ENCODE measurements at regions not wholly inside any gene's neighbourhood (a gene's known extent, or its start where the extent isn't known, plus 50 kb on each side); places are given as distances from the start of the nearest gene placed in this dataset.

- no peak overlapping the region for H3K4me3 ChIP-seq (replicated peaks; ENCODE audit: low read depth, low read length)
- DNase-seq (ENCODE audit: low read depth): no peak
- TF ChIP-seq, protein P1, sequence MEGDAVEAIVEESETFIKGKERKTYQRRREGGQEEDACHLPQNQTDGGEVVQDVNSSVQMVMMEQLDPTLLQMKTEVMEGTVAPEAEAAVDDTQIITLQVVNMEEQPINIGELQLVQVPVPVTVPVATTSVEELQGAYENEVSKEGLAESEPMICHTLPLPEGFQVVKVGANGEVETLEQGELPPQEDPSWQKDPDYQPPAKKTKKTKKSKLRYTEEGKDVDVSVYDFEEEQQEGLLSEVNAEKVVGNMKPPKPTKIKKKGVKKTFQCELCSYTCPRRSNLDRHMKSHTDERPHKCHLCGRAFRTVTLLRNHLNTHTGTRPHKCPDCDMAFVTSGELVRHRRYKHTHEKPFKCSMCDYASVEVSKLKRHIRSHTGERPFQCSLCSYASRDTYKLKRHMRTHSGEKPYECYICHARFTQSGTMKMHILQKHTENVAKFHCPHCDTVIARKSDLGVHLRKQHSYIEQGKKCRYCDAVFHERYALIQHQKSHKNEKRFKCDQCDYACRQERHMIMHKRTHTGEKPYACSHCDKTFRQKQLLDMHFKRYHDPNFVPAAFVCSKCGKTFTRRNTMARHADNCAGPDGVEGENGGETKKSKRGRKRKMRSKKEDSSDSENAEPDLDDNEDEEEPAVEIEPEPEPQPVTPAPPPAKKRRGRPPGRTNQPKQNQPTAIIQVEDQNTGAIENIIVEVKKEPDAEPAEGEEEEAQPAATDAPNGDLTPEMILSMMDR (IDR thresholded peaks at IDR 0.05; ENCODE audit: low read length, missing control alignments): no peak
Observed at GRCh38 chr6:40038626-40039025, 104.4 kb upstream of the MOCS1 start.

GRCh38 chr6:40037271-40037670 is 103.0 kb upstream of the MOCS1 start:
- DNase-seq (ENCODE audit: low read depth): no peak
- TF ChIP-seq, protein P1 (IDR thresholded peaks at IDR 0.05; ENCODE audit: low read length, missing control alignments): no peak

DNA sequence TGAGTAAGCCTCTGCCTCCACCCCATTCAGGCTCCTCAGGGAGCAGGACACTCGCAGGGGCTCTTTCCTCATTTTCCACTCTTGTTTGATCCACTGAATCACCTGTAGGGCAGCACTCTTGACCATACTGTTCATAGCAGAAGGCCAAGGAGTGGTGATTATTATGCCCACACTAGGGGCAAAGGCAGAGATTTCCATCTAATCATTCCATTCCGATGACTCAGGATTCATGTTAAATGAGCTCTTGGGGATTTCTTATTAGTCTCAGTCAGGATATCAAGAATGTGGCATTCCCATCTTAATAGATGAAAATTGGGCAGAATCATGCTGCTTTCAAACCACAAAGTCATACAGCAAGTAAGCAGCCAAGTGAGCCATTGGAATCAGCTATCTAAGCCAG is 101.9 kb upstream of the MOCS1 start:
- TF ChIP-seq, protein P1 (IDR thresholded peaks at IDR 0.05; ENCODE audit: low read length, missing control alignments): no peak
- no peak for DNase-seq (ENCODE audit: low read depth)
- no peak overlapping the region for H3K4me3 ChIP-seq (replicated peaks; ENCODE audit: low read depth, low read length)

More at GRCh38 chr6:40037271-40037670, 103.0 kb upstream of the MOCS1 start:
- H3K4me3 ChIP-seq (replicated peaks; ENCODE audit: low read depth, low read length): no peak overlapping the region

DNA sequence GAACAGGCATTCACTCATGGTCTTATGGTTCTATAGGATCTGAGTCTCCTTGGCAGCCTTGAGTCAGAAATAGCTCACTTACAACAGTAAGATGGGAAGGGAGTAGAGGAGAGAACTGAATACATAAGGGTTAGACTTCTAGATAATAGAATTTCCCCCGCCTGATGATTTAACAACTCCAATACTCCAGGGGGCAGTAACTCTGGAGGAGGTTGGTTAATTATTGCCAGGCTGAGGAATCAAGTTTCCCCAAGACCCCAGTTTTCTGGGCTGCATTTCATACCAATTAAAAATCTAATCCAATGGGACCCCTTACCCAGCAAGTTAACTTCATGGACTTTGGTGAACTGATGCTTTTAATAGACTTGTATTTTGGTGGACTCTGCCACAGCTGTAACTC is 94.2 kb upstream of the MOCS1 start:
- no peak for DNase-seq (ENCODE audit: low read depth)

GRCh38 chr6:40022867-40023266 is 88.6 kb upstream of the MOCS1 start:
- DNase-seq (ENCODE audit: low read depth): no peak
- no peak overlapping the region for H3K4me3 ChIP-seq (replicated peaks; ENCODE audit: low read depth, low read length)

More for the DNA sequence above, 94.2 kb upstream of the MOCS1 start:
- TF ChIP-seq, protein P1 (IDR thresholded peaks at IDR 0.05; ENCODE audit: low read length, missing control alignments): no peak
- no peak overlapping the region for H3K4me3 ChIP-seq (replicated peaks; ENCODE audit: low read depth, low read length)

GRCh38 chr6:40020166-40020565 is 85.9 kb upstream of the MOCS1 start:
- no peak overlapping the region for H3K4me3 ChIP-seq (replicated peaks; ENCODE audit: low read depth, low read length)
- TF ChIP-seq, protein P1 (IDR thresholded peaks at IDR 0.05; ENCODE audit: low read length, missing control alignments): no peak
- DNase-seq (ENCODE audit: low read depth): no peak

More at GRCh38 chr6:40022867-40023266, 88.6 kb upstream of the MOCS1 start:
- TF ChIP-seq, protein P1 (IDR thresholded peaks at IDR 0.05; ENCODE audit: low read length, missing control alignments): no peak

- TF ChIP-seq, protein P1 (IDR thresholded peaks at IDR 0.05; ENCODE audit: low read length, missing control alignments): no peak
- no peak for DNase-seq (ENCODE audit: low read depth)
- H3K4me3 ChIP-seq (replicated peaks; ENCODE audit: low read depth, low read length): no peak overlapping the region
Observed at GRCh38 chr6:40015530-40015929, 81.3 kb upstream of the MOCS1 start.
